UCSD-AML1 (cell line): ENCODE measurements at regions not wholly inside any gene's neighbourhood (a gene's known extent, or its start where the extent isn't known, plus 50 kb on each side); places are given as distances from the start of the nearest gene placed in this dataset.

Experiments
- DNase-seq: peaks from one replicate; lab custom pipeline; 2025; ENCODE audit not compliant: unreplicated experiment; lab: John Stamatoyannopoulos, UW

- no peak for DNase-seq
These were observed 71.3 kb upstream of the SETBP1 start for GRCh38 chr18:44609181-44609941.

- DNase-seq = no peak
These were observed 59.9 kb upstream of the SETBP1 start for GRCh38 chr18:44620812-44621211.

GRCh38 chr18:44624052-44624451, 56.6 kb upstream of the SETBP1 start:
- DNase-seq = no peak

DNA sequence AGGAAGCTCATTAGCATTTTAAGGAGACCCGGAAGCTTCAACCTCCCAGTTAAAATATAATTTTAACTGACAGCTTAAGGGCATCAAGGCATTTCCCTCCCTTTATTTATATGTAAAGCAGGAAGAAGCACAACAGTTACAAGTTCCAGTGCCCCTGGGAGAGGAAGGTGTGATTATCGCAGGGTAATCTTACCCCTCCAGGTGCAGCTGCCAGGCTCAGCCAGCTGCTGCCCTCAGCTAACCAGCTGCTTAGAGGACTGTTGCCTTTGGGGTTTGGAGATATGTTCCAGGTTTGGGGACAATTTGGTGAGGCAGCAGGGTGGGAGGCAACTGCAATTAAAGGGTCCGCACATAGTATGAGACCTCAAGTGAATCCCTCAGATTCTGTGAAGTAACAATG, 55.3 kb upstream of the SETBP1 start:
- no peak for DNase-seq

GRCh38 chr18:44626236-44626635, 54.5 kb upstream of the SETBP1 start:
- DNase-seq = no peak

DNA sequence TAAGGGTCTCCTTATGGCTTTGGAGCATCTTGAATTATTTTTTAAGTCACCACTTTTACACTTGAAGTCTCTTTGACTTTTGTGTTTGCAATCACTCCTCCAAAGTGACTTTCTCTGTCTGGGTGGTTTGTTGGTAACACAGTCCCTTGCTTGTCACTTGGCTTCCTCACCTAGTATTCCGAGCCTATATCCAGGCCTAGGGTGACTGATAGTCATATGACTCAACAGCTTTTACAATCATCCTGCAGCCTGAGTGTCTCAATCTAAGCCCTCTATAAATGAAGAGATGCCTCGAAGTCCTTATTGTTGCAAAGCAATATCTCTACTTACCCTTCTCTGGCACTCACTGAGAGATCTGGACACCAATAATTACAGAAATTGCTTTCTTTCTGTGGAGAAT, 53.9 kb upstream of the SETBP1 start:
- no peak for DNase-seq

DNA sequence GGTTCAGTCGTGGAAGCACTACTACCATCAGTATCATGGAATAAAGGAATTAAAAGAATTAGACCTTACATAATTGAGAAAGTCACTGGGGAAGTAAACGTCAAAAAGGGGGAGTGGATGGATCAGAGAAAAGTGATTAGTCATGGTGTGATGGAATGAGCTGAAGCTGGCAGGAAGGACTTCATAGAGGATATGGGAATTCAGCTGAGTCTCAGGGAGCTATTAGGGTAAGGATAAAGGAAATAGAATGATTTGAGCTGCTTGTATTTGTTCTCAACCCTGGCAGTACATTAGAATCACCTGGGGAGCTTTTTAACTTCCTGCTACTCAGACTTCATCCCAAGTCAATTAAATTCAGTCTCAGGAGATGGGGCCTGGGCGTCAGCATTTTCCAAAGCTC, 53.4 kb upstream of the SETBP1 start:
- DNase-seq = no peak

DNA sequence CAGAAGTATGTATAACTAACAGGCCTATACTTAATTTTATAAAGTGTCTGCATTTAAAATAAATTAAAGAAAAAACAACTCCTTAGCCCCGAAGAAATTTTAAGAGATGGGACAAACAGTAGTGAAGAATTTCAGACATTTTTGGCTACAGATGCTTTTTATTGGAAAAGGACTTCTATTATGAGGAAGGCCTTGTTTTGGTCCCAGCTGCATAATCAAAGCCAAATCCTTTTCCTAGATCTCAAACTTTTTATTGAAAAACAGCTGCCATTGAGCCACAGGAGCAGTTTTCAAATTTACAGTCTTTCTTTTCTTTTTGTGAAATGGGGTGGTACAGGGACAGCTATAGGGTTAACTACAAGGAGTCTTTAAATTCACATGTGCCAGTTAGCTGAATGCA, 51.3 kb upstream of the SETBP1 start:
- DNase-seq = no peak

DNA sequence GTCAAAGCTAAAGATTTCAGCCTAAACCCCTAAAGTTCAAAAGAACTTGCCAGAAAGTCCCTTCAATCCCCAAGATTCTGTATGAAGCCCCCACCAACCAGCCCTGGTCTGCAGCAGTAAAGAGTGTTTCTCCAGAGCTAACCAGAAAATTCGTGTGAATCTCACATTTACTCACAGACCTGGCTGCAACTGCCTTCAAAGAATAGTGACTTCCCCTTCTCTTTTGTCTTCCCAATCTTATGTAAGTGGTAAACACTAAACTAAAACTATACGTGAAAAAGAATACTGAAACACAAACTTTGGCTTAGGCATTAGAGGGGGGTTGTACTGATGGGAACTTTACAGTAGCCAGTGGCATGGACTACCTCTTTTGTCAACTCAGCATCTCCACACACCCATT, 50.6 kb upstream of the SETBP1 start:
- DNase-seq = no peak
